HFF-Myc (cell line): ENCODE measurements at regions not wholly inside any gene's neighbourhood (a gene's known extent, or its start where the extent isn't known, plus 50 kb on each side); places are given as distances from the start of the nearest gene placed in this dataset.

ENCODE experiments used
- DNase-seq: peaks from one replicate; pipeline ENCODE4 v3.0.0-alpha.2; 2011; ENCODE audit warnings: low read depth; ENCODE audit errors: extremely low read depth
- H3K4me3 ChIP-seq: replicated peaks from 2 replicates; pipeline ENCODE4 v1.5.1; 2011; ENCODE audit warnings: low read depth, mild to moderate bottlenecking, control low read depth, low read length
- TF ChIP-seq, protein P1 (sequence below): IDR thresholded peaks from 2 replicates; pipeline ENCODE4 v1.5.1; 2012; ENCODE audit warnings: mild to moderate bottlenecking, low read depth, low read length, control low read depth; ENCODE audit errors: missing control alignments

DNA sequence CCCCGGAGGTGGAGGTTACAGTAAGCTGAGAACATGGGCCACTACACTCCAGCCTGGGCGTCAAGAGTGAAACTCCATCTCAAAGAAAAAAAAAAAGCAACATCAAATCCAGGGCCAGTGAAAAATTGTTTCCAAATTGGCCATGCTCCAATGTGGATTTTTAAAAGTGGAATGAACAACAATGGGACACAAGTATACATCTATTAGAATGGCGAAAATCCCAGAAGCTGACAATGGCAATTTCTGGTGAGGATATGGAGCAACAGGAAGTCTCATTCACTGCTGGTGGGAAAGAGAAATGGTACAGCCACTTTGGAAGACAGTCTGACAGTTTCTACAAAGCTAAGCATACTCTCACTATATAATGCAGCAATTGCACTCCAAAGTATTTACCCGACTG is 161.4 kb downstream of the UXS1 start:
- TF ChIP-seq, protein P1, sequence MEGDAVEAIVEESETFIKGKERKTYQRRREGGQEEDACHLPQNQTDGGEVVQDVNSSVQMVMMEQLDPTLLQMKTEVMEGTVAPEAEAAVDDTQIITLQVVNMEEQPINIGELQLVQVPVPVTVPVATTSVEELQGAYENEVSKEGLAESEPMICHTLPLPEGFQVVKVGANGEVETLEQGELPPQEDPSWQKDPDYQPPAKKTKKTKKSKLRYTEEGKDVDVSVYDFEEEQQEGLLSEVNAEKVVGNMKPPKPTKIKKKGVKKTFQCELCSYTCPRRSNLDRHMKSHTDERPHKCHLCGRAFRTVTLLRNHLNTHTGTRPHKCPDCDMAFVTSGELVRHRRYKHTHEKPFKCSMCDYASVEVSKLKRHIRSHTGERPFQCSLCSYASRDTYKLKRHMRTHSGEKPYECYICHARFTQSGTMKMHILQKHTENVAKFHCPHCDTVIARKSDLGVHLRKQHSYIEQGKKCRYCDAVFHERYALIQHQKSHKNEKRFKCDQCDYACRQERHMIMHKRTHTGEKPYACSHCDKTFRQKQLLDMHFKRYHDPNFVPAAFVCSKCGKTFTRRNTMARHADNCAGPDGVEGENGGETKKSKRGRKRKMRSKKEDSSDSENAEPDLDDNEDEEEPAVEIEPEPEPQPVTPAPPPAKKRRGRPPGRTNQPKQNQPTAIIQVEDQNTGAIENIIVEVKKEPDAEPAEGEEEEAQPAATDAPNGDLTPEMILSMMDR: no peak
- DNase-seq: no peak
- no peak overlapping the region for H3K4me3 ChIP-seq

- TF ChIP-seq, protein P1: no peak
- H3K4me3 ChIP-seq: no peak overlapping the region
- DNase-seq: peak; percentile 70
These were observed 163.5 kb downstream of the UXS1 start for GRCh38 chr2:106030287-106031268.

GRCh38 chr2:106028192-106028591 is 165.9 kb downstream of the UXS1 start:
- no peak overlapping the region for H3K4me3 ChIP-seq
- TF ChIP-seq, protein P1: no peak
- no peak for DNase-seq

GRCh38 chr2:106026271-106027190 is 167.6 kb downstream of the UXS1 start:
- no peak overlapping the region for H3K4me3 ChIP-seq
- DNase-seq: no peak
- TF ChIP-seq, protein P1: no peak

DNA sequence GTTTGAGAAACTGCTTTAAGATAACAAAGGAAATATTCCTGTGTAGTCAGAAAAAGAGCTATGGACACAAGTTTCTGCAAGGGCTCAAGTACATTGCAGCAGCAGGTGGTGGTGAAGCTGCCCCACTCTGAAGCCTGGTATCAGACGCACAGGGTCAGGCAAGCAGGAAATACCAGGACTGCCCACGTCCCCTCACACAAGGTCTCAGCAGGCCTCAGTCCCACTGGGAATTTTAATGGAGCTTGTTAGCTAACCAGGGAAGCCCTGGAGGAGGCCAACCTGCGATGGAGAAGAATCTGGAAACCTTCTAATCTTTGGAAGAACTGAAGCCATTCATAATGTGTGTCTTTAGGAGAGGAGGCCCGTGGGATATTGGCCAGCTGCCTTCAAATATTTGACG is 168.3 kb downstream of the UXS1 start:
- TF ChIP-seq, protein P1: no peak
- no peak for DNase-seq
- no peak overlapping the region for H3K4me3 ChIP-seq

DNA sequence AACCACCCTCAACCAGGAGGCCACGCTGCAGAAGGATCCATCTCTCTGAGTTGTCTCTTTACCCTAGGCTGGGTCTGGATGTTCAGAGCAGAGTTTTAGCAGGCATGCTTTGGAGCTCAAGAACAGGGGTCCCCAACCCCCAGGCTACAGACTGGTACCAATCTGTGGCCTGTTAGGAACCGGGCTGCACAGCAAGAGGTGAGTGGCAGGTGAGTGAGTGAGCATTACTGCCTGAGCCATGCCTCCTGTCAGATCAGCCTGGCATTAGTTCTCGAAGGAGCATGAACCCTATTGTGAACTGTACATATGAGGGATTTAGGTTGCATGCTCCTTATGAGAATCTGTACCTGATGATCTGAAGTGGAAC is 172.5 kb downstream of the UXS1 start:
- TF ChIP-seq, protein P1: no peak
- DNase-seq: no peak
- no peak overlapping the region for H3K4me3 ChIP-seq
